ENCODE measurements at regions not wholly inside any gene's neighbourhood (a gene's known extent, or its start where the extent isn't known, plus 50 kb on each side); places are given as distances from the start of the nearest gene placed in this dataset.

DNA sequence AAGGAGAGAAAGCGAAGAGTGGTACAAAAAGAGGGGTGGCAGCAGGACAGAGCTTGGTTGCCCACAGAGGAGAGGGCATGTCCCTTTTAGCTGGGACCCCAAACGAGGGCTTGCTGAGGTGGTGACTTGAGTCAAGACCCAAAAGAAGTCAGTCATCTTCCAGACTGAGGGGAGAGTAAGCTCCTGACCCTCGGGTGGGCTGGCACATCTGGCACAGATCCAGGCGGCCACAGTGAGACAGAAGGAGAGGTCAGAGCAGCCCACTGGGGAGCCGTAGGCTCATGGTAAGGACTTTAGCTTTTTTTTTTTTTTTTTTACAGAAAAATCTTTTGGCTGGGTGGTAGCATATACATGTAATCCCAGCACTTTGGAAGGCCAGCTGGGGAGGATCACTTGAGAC lies 77.9 kb upstream of the ST6GAL2 start:
- TF ChIP-seq, protein P1, sequence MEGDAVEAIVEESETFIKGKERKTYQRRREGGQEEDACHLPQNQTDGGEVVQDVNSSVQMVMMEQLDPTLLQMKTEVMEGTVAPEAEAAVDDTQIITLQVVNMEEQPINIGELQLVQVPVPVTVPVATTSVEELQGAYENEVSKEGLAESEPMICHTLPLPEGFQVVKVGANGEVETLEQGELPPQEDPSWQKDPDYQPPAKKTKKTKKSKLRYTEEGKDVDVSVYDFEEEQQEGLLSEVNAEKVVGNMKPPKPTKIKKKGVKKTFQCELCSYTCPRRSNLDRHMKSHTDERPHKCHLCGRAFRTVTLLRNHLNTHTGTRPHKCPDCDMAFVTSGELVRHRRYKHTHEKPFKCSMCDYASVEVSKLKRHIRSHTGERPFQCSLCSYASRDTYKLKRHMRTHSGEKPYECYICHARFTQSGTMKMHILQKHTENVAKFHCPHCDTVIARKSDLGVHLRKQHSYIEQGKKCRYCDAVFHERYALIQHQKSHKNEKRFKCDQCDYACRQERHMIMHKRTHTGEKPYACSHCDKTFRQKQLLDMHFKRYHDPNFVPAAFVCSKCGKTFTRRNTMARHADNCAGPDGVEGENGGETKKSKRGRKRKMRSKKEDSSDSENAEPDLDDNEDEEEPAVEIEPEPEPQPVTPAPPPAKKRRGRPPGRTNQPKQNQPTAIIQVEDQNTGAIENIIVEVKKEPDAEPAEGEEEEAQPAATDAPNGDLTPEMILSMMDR (IDR thresholded peaks at IDR 0.05; ENCODE audit: insufficient read depth, low read depth, low read length, missing control alignments), result no peak
- H3K4me3 ChIP-seq (ENCODE audit: low read depth, low read length), result no peak overlapping the region
- no peak for DNase-seq (ENCODE audit: low read depth)

DNA sequence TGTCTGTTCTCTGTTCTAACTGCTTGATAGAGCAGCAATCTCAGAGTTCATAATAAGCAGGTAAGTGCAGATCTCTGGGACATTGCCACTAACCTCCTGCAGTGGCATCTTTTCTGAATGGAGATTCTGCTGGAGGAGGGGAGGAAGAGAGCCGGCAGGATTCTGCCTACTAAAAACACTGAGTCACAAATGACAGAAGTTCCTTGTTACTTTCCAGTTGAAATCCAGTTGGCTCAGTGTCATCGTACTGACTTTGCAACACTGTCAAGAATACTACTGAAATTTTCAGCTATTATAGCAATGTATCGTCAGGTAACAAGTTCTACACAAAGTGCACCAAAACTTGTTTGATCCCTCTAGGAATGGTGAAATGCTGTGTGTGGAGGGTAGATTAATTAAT lies 79.6 kb upstream of the ST6GAL2 start:
- H3K4me3 ChIP-seq (ENCODE audit: low read depth, low read length), result no peak overlapping the region
- TF ChIP-seq, protein P1 (IDR thresholded peaks at IDR 0.05; ENCODE audit: insufficient read depth, low read depth, low read length, missing control alignments), result no peak
- DNase-seq (ENCODE audit: low read depth), result no peak

DNA sequence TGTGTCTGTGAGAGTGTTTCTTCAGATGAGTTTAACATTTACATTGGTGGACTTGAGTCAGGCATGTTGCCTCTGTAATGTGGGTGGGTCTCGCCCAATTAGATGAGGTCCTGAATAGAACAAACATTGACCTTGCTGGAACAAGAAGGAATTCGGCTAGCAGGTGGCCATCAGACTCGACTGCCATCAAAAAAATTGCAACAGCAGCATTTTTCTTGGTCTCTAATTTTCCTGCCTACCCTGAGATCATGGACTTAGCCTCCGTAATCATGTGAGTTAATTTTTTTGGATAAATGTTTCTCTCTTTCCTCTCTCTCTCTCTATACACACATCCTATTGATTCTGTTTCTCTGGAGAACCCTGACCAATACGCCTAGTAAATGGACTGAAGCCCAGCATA lies 83.8 kb upstream of the ST6GAL2 start:
- TF ChIP-seq, protein P1 (IDR thresholded peaks at IDR 0.05; ENCODE audit: insufficient read depth, low read depth, low read length, missing control alignments), result no peak
- no peak for DNase-seq (ENCODE audit: low read depth)
- H3K4me3 ChIP-seq (ENCODE audit: low read depth, low read length), result no peak overlapping the region

DNA sequence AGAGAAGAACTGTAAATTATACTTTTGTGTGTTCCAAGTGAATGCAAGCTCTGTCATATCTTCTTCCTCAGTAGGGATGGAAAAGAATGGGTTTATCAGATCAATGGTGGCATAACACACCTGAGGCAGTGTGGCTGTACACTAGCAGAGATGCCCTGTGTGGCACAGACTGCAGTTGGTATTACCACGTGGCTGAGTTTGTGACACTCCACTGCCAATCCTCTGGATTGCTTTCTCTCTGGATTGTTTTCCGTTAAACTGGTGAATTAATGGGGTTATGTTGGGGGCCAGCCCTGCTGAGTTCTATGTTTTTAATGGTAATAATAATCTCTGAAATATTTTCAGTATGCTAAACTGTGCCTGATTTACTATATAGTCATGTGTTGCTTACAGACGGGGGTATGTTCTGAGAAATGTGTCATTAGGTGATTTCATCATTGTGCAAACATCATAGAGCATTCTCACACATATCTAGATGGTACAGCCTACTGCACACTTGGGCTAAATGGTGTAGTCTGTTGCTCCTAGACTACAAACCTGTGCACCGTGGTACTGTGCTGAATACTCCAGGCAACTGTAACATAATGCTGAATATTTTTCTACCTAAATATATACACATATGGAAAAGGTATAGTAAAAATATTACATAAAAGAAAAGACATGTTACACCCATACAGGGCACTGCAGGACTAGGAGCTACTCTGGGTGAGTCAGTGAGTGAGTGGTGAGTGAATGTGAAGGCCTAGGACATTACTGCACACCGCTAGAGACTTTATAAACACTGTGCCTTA lies 84.7 kb upstream of the ST6GAL2 start:
- no peak overlapping the region for H3K4me3 ChIP-seq (ENCODE audit: low read depth, low read length)
- no peak for DNase-seq (ENCODE audit: low read depth)
- TF ChIP-seq, protein P1 (IDR thresholded peaks at IDR 0.05; ENCODE audit: insufficient read depth, low read depth, low read length, missing control alignments), result no peak

DNA sequence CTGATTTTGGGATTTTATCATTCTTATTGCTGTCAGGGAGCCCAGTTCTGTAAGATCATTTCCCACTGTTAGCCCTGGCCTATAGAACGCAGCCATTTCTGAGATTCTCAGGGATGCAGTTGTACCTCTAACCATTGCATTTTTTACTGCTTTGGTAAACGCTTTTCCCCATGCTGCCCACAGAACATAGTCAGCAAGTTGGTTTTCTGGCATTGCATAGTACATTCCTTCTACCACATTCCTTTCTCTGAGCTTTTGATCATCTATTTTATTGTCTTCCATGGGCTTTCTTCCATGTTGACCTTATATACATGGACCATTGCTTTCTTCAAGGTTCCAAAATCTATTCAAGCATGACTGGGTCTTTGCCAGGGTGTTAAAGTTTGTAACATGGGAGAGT lies 86.8 kb upstream of the ST6GAL2 start:
- TF ChIP-seq, protein P1 (IDR thresholded peaks at IDR 0.05; ENCODE audit: insufficient read depth, low read depth, low read length, missing control alignments), result no peak
- no peak for DNase-seq (ENCODE audit: low read depth)
- H3K4me3 ChIP-seq (ENCODE audit: low read depth, low read length), result no peak overlapping the region

DNA sequence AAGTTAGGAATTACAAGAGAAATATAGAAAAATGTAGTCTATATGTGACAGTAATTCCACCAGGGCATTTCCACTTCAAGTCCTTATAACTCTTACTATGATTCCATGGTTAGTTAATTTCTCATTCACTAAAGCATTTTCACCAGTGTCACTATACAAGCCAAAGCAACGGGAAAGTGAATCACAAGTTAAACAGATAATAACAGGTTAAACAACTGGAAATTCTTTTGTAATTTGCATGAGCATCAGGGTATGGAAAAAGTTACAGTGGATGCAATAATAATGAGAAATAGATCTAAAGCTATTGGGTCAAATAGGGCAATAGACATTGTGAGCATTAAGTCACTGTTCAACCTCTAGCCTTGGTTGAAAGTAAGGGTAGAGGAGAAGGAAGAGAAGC lies 88.9 kb upstream of the ST6GAL2 start:
- H3K4me3 ChIP-seq (ENCODE audit: low read depth, low read length), result no peak overlapping the region
- TF ChIP-seq, protein P1 (IDR thresholded peaks at IDR 0.05; ENCODE audit: insufficient read depth, low read depth, low read length, missing control alignments), result no peak
- DNase-seq (ENCODE audit: low read depth), result no peak

DNA sequence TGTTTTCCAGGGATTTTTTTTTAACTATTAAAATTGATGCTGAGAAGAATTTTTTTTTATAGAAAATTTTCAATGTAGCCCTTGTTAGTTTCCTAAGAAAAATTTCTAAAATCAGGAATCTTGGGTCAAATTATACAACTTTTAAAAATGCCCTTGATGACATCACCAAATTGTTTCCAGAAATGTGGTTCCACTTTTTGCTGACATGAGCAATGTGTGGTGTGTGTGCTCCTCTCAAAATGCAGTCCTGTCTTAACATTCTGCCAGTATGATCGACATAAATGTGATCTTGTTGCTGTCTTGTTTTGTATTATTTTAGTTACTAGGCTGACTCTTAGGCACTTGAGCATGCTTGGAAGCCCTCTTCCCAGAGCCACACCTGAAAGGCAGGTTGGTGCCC lies 89.7 kb upstream of the ST6GAL2 start:
- no peak overlapping the region for H3K4me3 ChIP-seq (ENCODE audit: low read depth, low read length)
- DNase-seq (ENCODE audit: low read depth), result no peak
- TF ChIP-seq, protein P1 (IDR thresholded peaks at IDR 0.05; ENCODE audit: insufficient read depth, low read depth, low read length, missing control alignments), result no peak

All from GM12865 (cell line).